Hepatocyte (in vitro differentiated cells): ENCODE measurements at regions not wholly inside any gene's neighbourhood (a gene's known extent, or its start where the extent isn't known, plus 50 kb on each side); places are given as distances from the start of the nearest gene placed in this dataset.
"Not testable (repeated sequence)": the region's sequence is repeated elsewhere in the genome, so short reads cannot be mapped to it uniquely, and the experiment has no call there.

Experiments
- DNase-seq: peaks from one replicate; pipeline ENCODE4 v3.0.0-alpha.2; 2016; ENCODE audit warnings: low spot score
- H2AFZ ChIP-seq: fragments of 200-600 bp; sonication (generic); 2 replicates; pipeline ENCODE4 v1.6.0; 2016; ENCODE audit warnings: antibody characterized with exemption, mild to moderate bottlenecking
- H3K27ac ChIP-seq: fragments of 200-600 bp; sonication (generic); 2 replicates; pipeline ENCODE4 v1.5.1; 2016; ENCODE audit warnings: mild to moderate bottlenecking
- H3K27me3 ChIP-seq: fragments of 200-600 bp; sonication (generic); 2 replicates; pipeline ENCODE4 v1.6.1; 2016
- H3K36me3 ChIP-seq: fragments of 200-600 bp; sonication (generic); replicated peaks from 2 replicates; pipeline ENCODE4 v1.5.1; 2016; ENCODE audit warnings: low read depth; ENCODE audit not compliant: insufficient read depth
- H3K4me1 ChIP-seq: fragments of 200-600 bp; sonication (generic); 2 replicates; pipeline ENCODE4 v1.5.1; 2016; ENCODE audit warnings: mild to moderate bottlenecking, moderate library complexity; ENCODE audit not compliant: insufficient read depth
- H3K4me2 ChIP-seq: fragments of 200-600 bp; sonication (generic); 2 replicates; pipeline ENCODE4 v1.6.0; 2016
- H3K4me3 ChIP-seq: fragments of 200-600 bp; sonication (generic); 2 replicates; pipeline ENCODE4 v1.5.1; 2016; ENCODE audit warnings: mild to moderate bottlenecking
- H3K79me2 ChIP-seq: fragments of 200-600 bp; sonication (generic); 2 replicates; pipeline ENCODE4 v1.6.0; 2017; ENCODE audit warnings: mild to moderate bottlenecking
- H3K9me2 ChIP-seq: fragments of 200-600 bp; sonication (generic); replicated peaks from 2 replicates; pipeline ENCODE4 v1.6.0; 2017; ENCODE audit warnings: mild to moderate bottlenecking; ENCODE audit not compliant: insufficient read depth
- H3K9me3 ChIP-seq: fragments of 200-600 bp; sonication (generic); 2 replicates; pipeline ENCODE4 v1.5.1; 2016; ENCODE audit warnings: low read depth, mild to moderate bottlenecking
- H4K20me1 ChIP-seq: fragments of 200-600 bp; sonication (generic); 2 replicates; pipeline ENCODE4 v1.6.0; 2016; ENCODE audit warnings: mild to moderate bottlenecking; ENCODE audit not compliant: insufficient read depth, poor library complexity, severe bottlenecking
- EZH2 ChIP-seq: fragments of 200-600 bp; sonication (generic); IDR thresholded peaks from 2 replicates; pipeline ENCODE4 v1.6.1; 2016; ENCODE audit warnings: antibody characterized with exemption, mild to moderate bottlenecking, borderline replicate concordance
- EZH2phosphoT487 ChIP-seq: fragments of 200-600 bp; sonication (generic); IDR thresholded peaks from one replicate; pipeline ENCODE4 v1.6.1; 2018; ENCODE audit warnings: antibody characterized with exemption, mild to moderate bottlenecking, low read depth, moderate library complexity; ENCODE audit not compliant: unreplicated experiment, severe bottlenecking
- WGBS: methylation state at CpG from one replicate; pipeline ENCODE4 v1.1.6; 2016; ENCODE audit warnings: low lambda C conversion rate; ENCODE audit errors: missing lambda C conversion rate; 5-methylcytosine and 5-hydroxymethylcytosine counted together
- TF ChIP-seq, protein P1 (sequence below): fragments of 200-600 bp; sonication (generic); IDR thresholded peaks from 2 replicates; pipeline ENCODE4 v1.5.1; 2016; ENCODE audit warnings: antibody characterized with exemption, mild to moderate bottlenecking; ENCODE audit not compliant: poor library complexity

DNA sequence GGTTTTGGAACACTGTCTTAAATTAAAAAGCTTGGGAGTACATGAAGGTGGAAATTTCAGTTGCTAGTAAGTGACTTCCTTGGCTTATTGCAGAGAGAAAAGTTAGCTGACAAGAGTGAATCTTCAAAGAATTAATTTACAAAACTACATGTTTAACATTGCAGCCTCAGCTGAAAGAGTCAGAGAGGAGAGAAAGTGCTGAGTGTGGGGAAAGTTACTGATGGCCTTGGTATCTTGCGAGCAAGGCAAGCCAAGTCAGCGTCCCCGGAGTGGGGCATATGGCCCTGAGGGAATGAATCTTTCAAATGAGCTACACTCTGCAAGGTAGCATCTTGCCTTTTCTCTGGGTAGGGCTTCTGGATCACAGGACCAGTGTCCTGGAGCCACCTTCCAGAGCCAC, 131.3 kb downstream of the LPIN1 start:
- no peaks in the 10 kb centered on the region for H3K9me2 ChIP-seq
- H2AFZ ChIP-seq, result no peak overlapping the region
- H3K27ac ChIP-seq, result no peak overlapping the region
- H3K27me3 ChIP-seq, result no peaks in the 10 kb centered on the region
- H3K4me1 ChIP-seq, result peaks cover 9% of the 10 kb centered on the region
- TF ChIP-seq EZH2 (no peak), EZH2phosphoT487 (no peak)
- TF ChIP-seq, protein P1, sequence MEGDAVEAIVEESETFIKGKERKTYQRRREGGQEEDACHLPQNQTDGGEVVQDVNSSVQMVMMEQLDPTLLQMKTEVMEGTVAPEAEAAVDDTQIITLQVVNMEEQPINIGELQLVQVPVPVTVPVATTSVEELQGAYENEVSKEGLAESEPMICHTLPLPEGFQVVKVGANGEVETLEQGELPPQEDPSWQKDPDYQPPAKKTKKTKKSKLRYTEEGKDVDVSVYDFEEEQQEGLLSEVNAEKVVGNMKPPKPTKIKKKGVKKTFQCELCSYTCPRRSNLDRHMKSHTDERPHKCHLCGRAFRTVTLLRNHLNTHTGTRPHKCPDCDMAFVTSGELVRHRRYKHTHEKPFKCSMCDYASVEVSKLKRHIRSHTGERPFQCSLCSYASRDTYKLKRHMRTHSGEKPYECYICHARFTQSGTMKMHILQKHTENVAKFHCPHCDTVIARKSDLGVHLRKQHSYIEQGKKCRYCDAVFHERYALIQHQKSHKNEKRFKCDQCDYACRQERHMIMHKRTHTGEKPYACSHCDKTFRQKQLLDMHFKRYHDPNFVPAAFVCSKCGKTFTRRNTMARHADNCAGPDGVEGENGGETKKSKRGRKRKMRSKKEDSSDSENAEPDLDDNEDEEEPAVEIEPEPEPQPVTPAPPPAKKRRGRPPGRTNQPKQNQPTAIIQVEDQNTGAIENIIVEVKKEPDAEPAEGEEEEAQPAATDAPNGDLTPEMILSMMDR, result no peak
- WGBS, result 79% methylated on average over 3 of the region's 3 CpGs
- no peak for DNase-seq
- H3K4me3 ChIP-seq, result no peak overlapping the region
- no peaks in the 10 kb centered on the region for H3K9me3 ChIP-seq
- H3K79me2 ChIP-seq, result no peaks in the 10 kb centered on the region
- no peak overlapping the region for H3K4me2 ChIP-seq
- H4K20me1 ChIP-seq, result no peaks in the 10 kb centered on the region
- no peaks in the 10 kb centered on the region for H3K36me3 ChIP-seq

DNA sequence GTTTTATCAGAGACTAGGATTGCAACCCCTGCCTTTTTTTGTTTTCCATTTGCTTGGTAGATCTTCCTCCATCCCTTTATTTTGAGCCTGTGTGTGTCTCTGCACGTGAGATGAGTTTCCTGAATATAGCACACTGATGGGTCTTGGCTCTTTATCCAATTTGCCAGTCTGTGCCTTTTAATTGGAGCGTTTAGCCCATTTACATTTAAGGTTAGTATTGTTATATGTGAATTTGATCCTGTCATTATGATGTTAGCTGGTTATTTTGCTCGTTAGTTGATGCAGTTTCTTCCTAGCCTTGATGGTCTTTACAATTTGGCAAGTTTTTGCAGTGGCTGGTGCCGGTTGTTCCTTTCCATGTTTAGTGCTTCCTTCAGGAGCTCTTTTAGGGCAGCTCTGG, 138.8 kb downstream of the LPIN1 start:
- not testable (repeated sequence) for H4K20me1 ChIP-seq, H3K9me3 ChIP-seq, H3K4me1 ChIP-seq, H3K27me3 ChIP-seq, H3K79me2 ChIP-seq, DNase-seq, H3K4me3 ChIP-seq, H3K4me2 ChIP-seq, H2AFZ ChIP-seq, H3K27ac ChIP-seq, H3K36me3 ChIP-seq, H3K9me2 ChIP-seq
- WGBS, result 87% methylated on average over 4 of the region's 4 CpGs

DNA sequence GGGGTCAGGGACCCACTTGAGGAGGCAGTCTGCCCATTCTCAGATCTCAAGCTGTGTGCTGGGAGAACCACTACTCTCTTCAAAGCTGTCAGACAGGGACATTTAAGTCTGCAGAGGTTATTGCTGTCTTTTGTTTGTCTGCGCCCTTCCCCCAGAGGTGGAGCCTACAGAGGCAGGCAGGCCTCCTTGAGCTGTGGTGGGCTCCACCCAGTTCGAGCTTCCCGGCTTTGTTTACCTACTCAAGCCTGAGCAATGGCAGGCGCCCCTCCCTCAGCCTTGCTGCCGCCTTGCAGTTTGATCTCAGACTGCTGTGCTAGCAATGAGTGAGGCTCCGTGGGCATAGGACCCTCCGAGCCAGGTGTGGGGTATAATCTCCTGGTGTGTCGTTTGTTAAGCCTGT, 140.5 kb downstream of the LPIN1 start:
- H4K20me1 ChIP-seq, H3K27me3 ChIP-seq, H3K4me2 ChIP-seq, H3K79me2 ChIP-seq, DNase-seq, H3K27ac ChIP-seq, H2AFZ ChIP-seq, H3K4me3 ChIP-seq, H3K9me2 ChIP-seq, H3K36me3 ChIP-seq, H3K9me3 ChIP-seq, H3K4me1 ChIP-seq: not testable (repeated sequence)
- 86% methylated on average over 8 of the region's 8 CpGs for WGBS

DNA sequence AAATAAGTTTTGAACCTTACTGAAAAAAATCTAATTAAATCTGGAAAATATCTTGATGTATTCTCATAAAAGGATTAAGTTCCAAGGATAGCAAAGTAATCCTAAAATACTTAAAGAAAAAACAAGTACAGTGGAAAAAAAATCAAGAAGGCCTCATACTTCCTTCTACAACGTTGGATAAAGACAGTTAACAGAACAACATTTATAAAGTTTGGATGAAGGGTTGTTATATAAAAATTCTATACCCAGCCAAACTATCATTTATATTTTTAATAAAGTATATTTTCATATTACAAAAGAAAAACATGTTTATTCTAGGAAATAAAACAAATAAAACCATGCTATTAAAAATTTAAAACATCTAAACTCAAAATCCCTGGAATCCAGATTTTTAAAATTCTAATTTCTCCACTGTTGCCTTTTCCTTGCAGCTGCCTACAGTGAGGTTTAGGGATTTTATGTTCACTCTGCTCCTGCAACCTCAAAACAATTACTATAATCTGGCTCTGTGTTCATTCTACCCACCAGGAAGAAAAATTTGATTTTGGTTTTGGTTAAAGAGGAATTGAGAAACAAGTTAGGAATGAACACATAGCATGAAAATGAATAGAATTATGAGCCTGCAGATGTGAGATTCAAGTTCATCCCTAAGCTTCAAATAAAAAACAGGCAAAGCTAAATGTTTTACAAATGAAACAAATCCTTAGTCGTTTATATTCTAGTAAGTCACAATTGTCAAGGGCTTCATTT, 142.8 kb downstream of the LPIN1 start:
- Histone ChIP-seq H3K27ac (no peak overlapping the region), H3K9me3 (peaks cover 4% of the 10 kb centered on the region), H3K9me2 (no peaks in the 10 kb centered on the region), H4K20me1 (no peaks in the 10 kb centered on the region), H3K4me2 (no peak overlapping the region), H3K79me2 (no peaks in the 10 kb centered on the region), H2AFZ (no peak overlapping the region), H3K27me3 (no peaks in the 10 kb centered on the region), H3K36me3 (no peaks in the 10 kb centered on the region), H3K4me1 (no peaks in the 10 kb centered on the region), H3K4me3 (no peak overlapping the region)
- WGBS, result 79% methylated on average over 2 of the region's 2 CpGs
- TF ChIP-seq EZH2phosphoT487, result no peak
- no peak for TF ChIP-seq EZH2
- TF ChIP-seq, protein P1, result no peak
- DNase-seq, result no peak
